SW 1271 (cell line): ENCODE measurements at regions not wholly inside any gene's neighbourhood (a gene's known extent, or its start where the extent isn't known, plus 50 kb on each side); places are given as distances from the start of the nearest gene placed in this dataset.

Source experiments
- DNase-seq, 2 experiments: peaks; one replicate each; lab custom pipeline; 2025; lab: John Stamatoyannopoulos, UW

DNA sequence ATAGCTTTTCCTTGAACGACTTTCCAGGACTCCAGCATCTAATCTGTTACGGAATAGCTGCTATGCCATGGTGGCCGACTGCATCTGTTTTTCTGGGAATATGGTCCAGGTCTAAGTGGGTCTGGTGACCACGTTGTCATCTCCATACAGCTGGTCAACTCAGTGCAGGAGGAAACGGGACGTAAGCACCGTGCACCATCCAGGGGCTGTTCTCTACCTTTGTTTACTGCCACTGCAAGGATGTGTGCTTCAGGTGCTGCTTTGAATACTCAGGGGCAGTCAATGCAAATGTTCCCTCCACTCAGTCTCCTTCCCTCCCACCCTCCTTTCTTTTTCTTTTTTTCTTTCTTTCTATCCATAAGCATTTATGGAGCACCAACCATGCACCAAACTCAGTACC, 648.2 kb downstream of the VRK1 start:
- DNase-seq: no peak

DNA sequence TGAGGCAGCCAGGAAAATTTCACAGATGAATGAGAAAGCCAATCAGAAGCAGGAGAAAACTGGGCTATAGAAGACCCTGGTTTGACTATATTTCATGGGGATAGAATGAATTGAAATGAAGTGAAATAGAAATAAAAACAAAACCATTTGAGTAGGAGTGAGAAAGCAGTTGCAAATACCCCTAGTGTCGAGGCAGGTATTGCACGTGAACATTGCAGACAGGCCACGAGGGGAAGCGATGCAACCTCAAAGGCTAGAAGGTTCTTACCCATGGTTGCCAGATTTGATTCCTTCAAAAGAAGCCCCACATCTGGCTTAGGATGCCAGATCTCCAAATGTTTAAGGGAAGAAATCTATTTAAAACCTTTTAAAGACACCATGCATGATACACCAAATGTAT, 648.9 kb downstream of the VRK1 start:
- no peak for DNase-seq

DNA sequence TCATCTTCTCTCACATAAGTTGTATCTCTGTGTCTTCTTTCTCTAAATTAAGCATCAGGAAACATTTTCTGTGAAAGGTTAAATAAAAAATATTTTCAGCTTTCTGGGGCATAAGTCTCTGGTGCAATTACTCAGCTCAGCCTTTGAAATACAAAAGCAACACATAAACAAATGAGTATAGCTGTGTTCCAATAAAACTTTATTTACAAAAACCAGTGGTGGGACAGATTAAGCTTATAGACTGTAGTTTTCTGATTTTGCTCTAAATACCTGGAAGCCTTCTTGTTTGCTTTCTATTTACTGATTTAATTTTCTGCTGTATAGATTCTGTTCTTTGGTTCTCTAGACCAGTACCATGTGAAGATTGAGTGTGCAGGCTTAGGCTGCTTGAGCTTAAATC, 655.1 kb downstream of the VRK1 start:
- DNase-seq: no peak

DNA sequence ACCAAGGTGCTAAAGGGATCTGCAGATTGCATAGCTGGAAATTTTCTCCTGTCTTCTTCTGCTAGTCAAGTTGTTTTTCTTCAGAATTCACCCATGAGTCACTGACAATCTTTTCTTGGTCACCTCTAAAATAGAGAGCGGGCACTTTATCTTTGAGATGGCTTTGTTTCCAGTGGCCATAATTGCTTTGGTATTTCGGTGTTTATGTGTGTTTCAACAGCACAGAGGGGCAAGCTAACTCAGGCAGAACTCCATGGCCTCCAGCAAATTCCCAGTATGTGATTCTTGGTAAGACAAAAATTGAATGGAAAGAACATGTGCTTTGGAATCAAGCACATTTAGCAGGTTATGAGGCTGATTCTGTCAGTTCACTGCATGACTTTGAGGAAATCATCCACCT, 656.8 kb downstream of the VRK1 start:
- DNase-seq: no peak

DNA sequence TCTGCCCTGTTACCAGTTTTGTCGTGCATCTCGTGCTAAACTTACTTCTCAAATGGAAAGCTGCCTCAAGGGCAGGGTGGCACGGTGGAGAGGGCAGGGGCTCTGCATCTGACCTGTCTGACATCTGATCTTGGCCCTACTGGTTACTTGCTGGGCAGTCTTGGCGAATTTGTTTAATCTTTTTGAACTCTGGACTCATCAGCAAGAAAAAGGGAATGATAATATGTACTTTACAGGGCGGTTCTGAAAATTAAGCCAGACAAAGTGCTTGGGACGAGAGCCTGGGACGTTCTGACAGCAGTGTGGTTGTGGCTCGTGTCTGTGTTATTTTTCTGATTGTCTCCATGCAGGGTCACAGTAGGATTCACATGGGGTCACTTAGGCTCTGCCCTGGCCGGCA, 659.3 kb downstream of the VRK1 start:
- no peak for DNase-seq

DNA sequence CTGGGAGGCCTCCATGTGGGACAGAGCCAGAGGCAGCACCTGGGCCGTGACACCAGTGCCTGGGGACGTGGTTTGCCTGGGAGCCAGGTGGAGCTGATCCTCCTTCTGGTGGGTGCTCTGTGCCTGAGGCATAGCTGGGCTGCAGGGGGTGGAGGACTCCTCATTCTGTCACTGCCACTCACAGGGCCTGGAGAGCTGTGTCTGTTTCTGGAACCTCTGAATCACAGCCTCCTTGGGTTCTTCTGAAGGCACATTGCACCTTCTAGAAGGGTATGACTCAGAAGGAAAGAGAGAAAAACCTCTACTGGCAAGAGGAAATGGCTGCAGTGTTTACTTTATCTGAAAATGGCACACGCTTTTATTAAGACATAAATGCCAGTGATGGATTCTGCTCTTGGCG, 659.8 kb downstream of the VRK1 start:
- no peak for DNase-seq

DNA sequence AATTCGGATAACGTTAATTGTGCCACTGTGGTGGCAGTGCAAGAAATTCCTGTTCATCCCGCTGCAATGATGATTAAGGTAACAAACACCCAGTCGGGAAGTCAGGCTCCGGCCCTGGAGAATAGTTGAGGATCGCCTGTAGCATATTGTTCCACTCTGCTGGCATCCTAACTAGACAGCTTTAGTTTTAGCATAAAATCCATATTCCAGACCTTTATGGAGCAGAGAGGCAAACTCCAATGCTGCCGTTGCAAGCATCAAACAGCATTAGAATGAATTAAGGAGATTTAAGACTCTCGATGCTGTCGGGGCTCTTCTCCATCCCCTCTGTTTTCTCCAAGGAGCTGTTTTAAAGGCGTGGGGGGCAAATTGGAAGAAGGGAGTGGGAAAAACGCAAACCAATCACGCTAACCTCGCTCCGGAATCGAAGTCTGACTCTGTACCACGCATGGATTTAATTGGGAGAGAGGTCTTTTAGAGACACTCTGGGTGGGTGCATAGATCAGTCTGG, 660.4 kb downstream of the VRK1 start:
- DNase-seq: no peak

DNA sequence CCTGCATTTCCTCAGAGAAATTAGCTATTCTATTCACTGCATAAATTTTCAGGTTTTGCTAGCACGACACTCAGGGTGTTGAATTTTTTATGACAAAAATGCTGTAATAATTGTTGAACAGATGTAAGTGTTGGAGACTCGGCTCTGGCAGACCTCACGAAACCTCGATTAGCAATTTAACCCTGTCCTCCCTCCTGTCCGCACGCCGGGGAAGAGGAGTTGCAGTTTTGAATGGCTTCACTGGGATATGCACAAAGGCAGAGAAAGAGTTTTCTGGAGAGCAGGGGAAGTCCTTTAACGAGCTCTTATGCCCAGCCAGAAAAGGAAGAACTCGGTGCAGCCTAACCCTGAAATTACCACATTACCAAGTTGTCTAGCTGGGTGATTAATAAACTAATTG, 661.1 kb downstream of the VRK1 start:
- DNase-seq: no peak

DNA sequence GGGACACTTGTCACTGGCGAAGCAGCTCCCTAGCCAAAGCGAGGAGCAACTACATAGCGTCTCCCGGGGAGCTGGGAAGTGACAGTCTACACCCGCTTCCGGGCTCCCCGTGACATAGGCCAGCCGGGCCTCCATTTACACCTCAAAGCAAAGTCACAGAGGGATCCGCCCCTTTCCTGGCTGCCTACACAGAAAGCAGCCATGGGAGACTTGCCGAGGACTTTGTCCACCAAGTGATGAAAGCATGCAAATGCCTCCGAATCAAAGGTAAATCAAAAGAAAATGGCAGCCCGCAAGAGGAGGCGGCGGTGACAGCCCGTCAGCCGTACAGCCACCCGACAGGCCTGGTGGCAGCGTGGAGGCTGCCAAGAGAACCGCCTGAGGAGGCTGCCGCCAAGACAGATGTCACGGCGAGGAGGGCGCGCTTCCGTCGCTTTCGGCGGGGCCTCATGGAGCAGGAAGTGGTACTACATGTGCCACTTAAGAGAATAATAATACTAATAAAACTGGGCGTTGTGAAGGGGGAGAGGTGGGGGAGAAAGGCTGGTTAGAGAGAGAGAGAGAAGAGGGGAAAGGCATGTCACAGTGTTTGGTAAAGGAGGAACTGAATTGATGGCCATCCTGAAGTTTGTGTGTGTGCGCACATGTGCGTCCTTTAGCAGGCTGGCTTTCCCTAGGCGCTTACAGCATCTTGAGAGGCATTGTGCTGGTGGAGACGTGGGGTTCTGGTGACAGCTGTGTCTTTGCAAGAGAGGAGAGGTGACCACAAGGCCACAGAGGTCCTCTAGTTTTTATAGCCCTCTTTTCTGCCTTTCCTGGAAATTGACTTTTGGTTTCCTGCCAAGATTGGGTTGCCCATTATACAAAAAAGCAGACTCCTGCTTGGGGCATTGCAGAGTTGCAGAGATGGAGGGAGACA, 661.7 kb downstream of the VRK1 start:
- DNase-seq: no peak

DNA sequence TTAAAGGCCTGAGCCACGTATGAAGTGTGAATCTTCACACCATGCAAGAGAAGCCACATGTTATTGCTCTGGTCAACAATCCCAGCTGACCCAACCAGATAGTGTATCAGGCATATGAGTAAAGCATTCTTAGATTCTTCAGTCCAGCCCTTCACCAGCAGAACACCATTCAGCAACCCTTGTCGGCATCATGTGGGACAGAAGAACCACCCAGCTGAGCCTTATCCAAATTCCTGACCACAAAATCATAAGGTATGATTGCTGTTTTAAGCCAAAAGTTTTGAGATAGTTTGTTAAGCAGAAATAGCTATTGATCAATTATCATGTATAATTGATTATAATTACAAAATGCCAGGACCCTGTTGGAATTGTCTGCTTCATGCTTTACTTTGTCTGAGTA, 664.9 kb downstream of the VRK1 start:
- no peak for DNase-seq

DNA sequence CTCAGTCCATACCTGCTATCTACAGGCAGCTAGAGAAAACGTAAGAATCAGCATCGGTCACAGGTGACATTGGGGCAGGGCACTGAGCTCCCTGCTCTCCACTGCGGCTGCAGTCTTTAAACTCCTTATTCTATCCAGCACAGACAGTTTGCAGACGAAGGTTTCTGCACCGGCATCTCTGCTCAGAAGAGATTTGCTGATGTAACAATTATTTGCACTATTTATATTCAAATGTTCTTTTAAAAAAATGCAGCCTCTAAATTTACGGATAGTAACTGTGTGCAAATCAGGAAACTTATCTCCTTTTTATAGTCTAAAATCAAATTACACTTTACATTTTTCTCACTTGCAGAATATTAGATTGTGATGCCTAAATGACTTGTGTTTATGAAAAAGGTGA, 671.0 kb downstream of the VRK1 start:
- DNase-seq: no peak

DNA sequence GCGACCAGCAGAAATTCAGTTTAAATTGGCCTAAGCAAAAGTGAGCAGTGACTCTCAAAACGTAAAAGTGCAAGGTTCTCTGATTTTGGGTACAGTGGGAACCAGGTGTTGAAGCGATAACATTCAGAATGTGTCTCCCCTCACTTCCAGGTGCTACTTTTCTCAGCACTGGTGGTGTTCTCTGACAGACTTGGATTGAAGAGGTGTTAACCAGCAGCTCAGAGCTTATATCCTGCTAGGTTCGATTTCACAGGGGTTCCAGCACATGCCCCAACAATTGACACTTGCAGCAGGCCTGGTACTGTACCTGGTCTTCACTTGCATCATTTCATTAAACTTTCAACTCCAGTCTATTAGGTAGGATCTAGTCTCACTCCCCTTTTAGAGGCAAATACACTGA, 680.2 kb downstream of the VRK1 start:
- DNase-seq: no peak

DNA sequence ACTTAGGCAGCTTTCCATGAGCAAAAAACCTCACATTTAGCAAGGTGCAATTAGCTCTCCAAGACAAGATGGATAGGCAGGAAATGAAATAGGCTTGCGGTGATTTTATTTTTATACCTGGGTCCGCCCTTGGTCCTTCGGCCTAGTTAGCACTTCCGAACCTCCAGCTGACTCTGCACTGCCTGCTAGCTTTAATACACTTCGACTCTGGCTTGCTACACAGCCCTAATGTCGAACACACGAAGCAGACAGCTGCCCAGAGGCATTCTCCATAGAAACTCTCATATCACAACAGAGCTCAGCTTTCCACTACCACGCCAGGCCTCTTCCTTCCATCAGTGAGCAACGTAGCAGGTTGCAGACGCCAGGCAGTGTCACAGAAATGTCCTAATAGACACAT, 688.0 kb downstream of the VRK1 start:
- DNase-seq: no peak

DNA sequence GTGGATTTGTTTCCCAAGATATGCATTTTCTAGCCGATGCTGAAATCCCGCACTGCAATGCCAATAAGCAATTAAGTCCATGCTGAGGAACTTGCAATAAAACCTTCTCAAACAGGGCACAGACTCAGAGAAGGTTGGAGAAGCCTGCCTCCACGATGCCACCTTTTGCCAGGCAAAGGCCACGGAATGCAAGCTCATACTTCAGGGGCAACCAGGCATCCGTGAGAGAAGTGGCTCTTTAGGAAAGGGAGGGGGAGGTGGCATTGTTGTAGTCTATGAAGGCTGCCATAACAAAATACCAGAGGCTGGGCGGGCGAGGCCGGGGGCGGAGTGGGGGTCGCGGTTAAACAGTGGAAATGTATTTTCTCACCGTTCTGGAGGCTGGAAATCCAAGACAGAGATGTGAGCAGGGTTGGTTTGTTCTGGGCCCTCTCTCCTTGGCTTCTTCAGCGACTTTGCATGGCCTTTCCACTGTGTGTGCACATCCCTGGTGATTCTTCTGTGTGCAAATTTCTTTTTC, 689.5 kb downstream of the VRK1 start:
- DNase-seq: no peak

DNA sequence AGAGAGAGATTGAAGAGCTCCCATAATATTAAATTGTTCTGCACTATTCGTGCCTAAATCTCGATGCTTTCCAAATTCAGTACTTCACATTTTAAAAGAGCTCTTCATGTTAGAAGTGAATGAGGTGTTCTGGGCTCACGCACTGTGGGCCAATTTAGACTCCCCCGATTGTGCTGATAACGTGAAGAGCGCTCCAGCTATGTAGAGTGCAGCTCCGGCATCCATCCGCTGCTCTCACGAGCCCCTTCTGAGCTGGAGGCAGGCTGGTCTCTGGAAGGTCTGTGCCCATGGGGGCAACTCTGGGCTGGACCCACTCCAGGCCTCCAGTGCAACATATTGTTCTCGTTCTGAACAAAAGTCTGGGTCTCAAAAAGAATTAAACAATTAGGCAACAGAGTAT, 692.6 kb downstream of the VRK1 start:
- no peak for DNase-seq

DNA sequence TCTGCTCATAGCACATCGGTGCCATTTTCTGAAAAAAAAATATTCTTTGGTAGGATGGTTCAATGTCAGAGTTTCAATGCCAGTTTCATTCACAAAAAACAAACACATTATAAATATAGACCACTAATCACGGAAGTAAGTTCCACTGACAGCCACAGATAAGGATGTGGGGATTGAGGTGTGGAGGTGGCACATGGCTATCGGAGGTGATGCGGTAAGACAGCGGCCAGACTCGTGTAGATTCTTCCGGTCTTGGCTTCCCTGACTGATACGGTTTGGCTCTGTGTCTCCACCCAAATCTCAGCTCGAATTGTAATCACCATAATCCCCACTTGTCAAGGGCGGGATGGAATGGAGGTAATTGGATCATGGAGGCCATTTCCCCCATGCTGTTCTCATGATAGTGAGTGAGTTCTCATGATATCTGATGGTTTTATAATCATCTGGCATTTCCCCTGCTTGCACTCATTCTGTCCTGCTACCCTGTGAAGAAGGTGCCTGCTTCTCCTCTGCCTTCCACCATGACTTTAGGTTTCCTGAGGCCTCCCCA, 693.4 kb downstream of the VRK1 start:
- DNase-seq: no peak

DNA sequence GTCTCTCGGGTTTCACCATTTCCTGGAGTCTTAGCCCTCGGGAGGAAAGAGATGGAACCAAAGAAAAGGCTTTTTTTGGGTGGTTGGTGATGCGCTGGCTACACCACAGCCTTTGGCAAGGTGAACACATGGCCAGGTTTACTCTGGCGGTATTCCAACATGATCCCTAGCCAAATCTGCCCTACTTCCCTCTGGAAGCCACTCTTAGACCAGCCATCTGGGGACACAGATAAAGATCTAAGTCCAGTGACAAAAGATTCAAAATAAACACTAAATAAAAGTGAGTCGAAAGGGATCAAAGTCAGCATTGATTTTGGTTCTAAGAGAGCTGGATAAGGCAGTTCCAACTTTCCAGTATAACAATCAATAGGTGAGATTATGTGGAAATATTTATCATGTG, 694.5 kb downstream of the VRK1 start:
- no peak for DNase-seq

DNA sequence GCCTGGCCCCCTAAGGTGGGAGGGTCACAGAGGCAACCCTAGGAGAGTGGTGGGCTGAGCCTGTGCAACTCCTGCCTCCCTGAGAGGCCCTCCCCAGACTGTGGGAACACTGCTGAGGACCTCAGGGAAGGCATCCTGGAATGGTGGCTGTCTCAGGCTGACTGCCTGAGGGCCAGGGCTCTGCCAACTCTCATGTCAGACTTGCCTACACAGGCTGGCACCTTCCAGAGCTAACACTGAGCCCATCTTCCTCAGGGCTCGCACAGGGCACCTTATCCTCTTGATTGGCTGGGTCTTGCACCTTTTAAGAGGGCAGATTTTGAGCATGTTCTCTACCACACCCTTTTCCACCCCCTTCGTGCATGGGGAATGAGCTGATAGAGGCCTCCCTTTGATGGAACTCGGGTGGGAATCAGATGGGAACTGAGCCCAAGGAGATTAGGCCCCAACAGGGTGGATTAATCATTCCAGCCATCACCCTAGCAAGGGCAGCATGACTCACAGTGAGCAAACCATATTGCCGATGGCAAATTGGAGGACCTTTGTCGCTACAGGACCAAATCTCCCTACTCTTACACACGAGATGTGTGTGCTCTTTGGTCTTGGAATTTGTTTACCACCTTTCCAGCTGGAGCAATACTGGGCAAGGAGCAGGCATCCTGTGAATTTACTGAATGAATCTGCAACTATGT, 702.8 kb downstream of the VRK1 start:
- DNase-seq: no peak

DNA sequence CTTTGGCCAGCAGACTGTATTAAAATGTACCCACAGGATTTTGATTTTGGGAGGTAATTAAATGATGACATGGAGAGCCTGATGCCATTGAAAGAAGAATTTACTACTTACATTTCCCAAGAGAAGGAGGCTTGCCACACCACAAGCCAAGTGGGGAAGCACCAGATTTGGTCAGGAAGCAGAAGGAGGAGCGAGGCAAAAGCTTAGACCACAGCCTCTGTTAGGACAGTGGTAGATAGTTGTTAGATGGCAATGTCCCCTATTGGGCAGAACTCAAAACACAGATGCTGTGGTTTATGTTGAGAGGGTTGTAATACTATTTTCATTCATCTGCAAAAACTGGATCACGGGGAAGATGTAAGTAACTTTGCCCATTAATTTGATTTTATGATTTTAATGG, 709.4 kb downstream of the VRK1 start:
- DNase-seq: no peak

DNA sequence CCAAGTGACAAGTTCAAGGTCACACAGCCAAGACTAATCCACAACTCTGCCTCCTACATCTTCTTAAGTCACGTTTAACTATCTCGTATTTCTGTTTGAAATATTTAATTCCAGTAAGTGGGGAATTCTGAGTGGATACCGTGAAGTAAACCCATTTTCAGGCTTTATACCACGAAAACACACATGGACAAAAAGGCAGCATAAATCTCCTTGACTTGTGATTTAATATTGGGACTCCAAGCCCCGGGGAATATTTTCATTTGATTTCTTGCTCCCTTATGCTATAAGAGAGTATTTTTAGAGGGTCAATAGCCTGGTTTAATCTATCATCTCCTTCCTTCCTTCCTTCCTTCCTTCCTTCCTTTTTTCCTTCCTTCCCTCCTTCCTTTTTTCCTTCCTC, 716.7 kb downstream of the VRK1 start:
- DNase-seq: no peak

DNA sequence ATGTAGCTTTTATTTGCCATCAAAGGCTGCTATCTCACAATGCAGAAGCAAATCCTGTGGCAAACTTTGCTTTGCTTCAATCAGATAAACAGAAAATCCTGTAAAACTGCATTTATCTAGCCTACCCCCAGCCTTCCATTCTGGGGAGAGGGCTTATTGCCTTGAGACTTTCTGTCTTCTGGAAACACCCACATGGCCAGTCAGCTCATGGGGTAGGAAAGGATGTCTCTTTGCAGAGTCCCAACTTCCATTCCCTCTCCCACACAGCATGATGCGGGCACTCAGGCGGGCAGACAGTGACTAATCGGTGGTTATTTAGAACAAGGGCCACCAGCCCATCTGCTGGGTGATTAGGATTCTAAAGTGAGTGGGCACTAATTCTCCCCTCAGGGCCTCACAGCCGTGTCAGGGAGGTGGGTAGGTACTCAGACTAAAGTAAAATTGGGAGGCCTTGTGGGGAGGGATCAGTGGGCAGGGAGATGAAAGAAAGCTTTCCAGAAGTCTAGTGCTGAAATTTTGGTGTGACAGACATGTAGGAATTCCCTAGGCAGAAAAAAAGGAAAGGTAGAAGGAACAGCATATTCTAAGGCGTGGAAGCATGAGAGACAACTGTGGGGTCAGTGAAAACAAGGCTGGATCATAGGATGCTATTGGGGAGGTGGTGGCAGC, 720.5 kb downstream of the VRK1 start:
- DNase-seq: no peak

DNA sequence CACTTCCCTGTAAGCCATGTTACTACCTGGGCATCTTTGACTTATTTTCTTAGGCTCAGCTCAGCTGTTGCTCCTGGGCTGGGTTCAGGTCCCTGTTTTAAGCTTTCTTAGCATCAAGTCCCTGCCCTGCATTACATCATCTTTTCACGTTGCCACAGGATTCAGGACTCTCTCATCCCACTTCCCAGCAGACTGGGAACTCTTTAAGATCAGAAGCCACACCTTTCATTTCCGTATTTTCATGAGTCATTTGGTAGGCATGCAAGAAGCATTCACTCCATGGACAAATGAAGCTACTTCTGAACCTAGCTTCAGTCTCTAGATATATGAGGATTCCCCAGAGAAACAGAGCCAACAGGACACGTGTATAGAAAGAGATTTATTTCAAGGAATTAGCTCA, 726.8 kb downstream of the VRK1 start:
- DNase-seq: peak in 1 of 2 experiments; percentile 6
